GM21825 (cell line): ENCODE measurements at regions not wholly inside any gene's neighbourhood (a gene's known extent, or its start where the extent isn't known, plus 50 kb on each side); places are given as distances from the start of the nearest gene placed in this dataset.
"Not testable (repeated sequence)": the region's sequence is repeated elsewhere in the genome, so short reads cannot be mapped to it uniquely, and the experiment has no call there.

Experiments
- ATAC-seq: cut with Tn5 transposase; IDR thresholded peaks from one replicate; pipeline ENCODE4 v1.9.1; 2021; ENCODE audit warnings: mild to moderate bottlenecking, moderate library complexity; ENCODE audit not compliant: unreplicated experiment

GRCh38 chr16:85220125-85220839 lies 108.0 kb upstream of the CIBAR2 start:
- ATAC-seq, result no peak

GRCh38 chr16:85220964-85221731 lies 108.9 kb upstream of the CIBAR2 start:
- ATAC-seq, result no peak

- no peak for ATAC-seq
Measured at GRCh38 chr16:85221771-85222154, 109.5 kb upstream of the CIBAR2 start.

- ATAC-seq, result no peak
Measured at GRCh38 chr16:85222155-85222863, 110.0 kb upstream of the CIBAR2 start.

- ATAC-seq, result no peak
Measured at GRCh38 chr16:85225257-85225656, 113.0 kb upstream of the CIBAR2 start.

GRCh38 chr16:85225721-85226120 lies 113.4 kb upstream of the CIBAR2 start:
- no peak for ATAC-seq

- peak; percentile 72 for ATAC-seq
Measured at GRCh38 chr16:85227084-85227945, 115.0 kb upstream of the CIBAR2 start.

GRCh38 chr16:85227946-85228862 lies 115.9 kb upstream of the CIBAR2 start:
- no peak for ATAC-seq

GRCh38 chr16:85228970-85229430 lies 116.7 kb upstream of the CIBAR2 start:
- ATAC-seq, result no peak

- no peak for ATAC-seq
Measured at GRCh38 chr16:85229869-85230462, 117.7 kb upstream of the CIBAR2 start.

GRCh38 chr16:85230764-85231383 lies 118.6 kb upstream of the CIBAR2 start:
- ATAC-seq, result not testable (repeated sequence)

- ATAC-seq, result no peak
Measured at GRCh38 chr16:85231959-85232358, 119.7 kb upstream of the CIBAR2 start.

GRCh38 chr16:85232369-85233142 lies 120.3 kb upstream of the CIBAR2 start:
- ATAC-seq, result no peak

GRCh38 chr16:85233516-85233915 lies 121.2 kb upstream of the CIBAR2 start:
- ATAC-seq, result no peak

GRCh38 chr16:85234310-85235204 lies 122.3 kb upstream of the CIBAR2 start:
- ATAC-seq, result no peak

- no peak for ATAC-seq
Measured at GRCh38 chr16:85235991-85236817, 123.9 kb upstream of the CIBAR2 start.
